GM18867 (cell line): ENCODE measurements at regions not wholly inside any gene's neighbourhood (a gene's known extent, or its start where the extent isn't known, plus 50 kb on each side); places are given as distances from the start of the nearest gene placed in this dataset.

ENCODE experiments used
- ATAC-seq: cut with Tn5 transposase; IDR thresholded peaks from one replicate; pipeline ENCODE4 v1.9.1; 2021; ENCODE audit warnings: mild to moderate bottlenecking, moderate library complexity; ENCODE audit not compliant: unreplicated experiment

DNA sequence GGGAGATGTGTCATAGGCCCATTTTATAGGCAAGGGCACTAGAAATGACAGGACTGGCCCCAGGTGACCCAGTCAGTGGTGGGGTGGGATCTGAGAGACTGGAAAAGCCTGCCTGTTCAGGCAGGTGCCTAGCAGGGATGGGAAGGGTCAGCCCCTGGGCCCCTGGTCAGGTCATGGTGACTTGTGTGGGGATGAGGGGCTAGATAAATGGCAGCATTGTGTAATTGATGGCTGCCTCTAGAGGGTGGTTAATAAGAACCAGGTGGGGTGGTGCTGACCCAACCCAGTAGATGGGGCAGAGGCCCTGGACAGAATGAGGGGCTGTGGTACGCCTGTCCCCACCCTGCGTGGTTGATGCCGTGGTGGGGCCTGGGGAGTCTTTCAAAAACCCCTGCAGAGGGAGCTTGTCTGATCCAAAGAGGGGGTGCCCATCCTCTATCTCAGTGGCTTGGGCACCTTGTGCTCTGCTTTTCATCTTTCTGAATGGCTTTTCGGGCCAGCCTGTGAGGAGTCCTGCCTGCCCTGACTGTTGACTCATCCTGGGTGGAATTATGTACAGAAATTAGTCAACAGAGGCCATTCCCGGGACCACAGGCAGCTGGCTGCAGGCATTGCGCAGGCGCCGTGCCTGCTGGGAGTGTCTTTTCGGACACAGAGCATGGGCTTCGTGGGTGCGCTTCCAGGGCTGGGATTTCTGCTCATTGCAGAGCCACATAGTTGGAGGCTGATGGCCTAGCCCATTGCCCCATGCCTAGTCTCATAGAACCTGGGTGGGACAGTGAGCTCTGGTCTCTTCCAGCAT is 93.6 kb upstream of the PITX1 start:
- ATAC-seq = no peak

DNA sequence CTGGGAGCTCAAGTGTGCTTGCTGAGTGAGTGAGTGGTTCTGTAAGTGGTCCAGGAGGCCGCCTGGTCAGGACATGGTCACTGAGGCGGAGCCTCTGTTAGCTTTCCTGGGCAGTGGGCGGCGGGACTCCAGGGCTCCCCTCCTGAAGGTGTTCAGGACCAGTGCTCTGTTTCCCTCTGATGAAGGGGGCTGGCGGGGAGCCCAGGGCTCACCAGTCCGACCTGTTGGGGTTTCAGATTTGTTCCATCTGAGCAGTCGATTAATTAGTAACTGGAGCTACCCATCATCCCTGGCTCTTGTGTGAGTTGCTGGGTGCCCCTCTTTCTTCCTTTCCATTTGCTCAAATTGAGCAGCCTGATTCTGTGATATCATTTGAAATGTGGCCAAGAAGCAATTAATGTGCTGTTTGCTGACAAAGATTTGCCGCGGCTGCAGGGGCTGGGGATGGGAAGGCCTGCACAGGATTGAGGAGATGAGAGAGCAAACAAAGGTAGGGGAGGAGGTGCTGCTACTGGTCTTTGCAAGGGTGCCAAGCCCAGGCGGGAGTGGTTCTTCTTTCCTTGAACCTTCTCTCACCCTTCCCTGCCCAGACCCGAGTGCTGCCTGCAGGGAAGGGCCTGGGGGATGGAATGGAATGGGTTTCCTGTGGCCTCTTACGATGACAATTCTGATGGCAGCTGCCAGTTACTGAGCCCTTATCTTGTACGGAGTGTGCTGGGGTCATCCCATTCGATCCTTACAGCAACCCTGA is 92.8 kb upstream of the PITX1 start:
- no peak for ATAC-seq

DNA sequence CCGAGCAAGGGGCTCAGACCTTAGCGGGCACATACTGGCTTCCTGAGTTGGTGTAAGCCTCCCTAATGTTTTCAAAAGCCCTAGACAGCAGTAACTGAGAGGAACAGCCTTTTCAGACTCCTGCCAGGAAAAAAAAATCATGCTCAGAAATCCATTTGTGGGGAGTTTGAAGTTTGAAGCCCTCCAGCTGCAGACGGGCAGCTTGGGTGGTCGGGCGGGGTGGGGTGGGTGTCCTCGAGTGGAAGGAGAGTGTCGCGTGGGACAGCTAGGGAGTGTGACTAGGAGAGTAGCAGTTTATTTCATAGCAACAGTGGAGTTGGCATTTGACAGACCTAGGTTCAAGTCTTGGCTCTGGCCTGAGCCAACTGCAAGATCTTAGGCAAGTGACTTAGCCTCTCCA is 90.7 kb upstream of the PITX1 start:
- ATAC-seq = no peak

- no peak for ATAC-seq
Observed at GRCh38 chr5:135124128-135124527, 90.1 kb upstream of the PITX1 start.

DNA sequence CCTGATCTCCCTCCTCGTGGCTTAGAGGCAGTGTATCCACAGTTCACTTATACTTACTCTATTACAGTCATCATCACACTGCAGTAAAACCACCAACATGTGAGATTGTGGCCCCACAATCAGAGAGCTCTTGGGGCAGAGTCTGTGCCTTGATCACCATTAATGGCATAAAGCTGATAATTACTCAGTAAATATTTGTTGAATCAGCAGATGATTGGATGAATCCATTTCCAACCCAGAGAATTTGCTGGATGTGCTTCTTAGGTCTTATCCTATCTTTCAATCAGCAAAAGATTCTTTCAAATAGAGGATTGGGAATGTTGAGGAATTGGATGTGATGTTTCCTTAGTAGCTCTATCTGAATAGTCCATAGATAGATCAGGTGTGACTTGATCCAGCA is 88.8 kb upstream of the PITX1 start:
- no peak for ATAC-seq

DNA sequence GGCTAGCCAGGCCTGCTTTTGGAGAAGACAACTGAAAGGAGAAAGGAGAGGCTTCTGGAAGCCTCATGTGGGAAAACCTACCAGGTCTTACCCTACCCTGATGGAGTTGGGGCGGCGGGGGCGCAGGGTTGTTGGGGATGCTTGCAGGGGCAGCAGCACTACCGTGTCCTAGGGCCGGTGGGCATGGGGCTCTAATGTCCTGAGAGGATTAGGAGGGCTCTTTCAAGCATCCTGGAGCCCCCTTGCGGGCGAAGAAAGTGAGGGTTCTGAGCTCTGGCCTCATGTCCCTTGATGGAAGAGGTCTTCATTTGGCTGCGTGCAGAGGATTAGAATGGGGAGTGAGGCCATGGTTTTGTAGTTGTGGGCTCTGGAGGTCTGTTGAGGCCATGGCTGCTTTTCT is 86.9 kb upstream of the PITX1 start:
- no peak for ATAC-seq

GRCh38 chr5:135119481-135119880 is 85.5 kb upstream of the PITX1 start:
- no peak for ATAC-seq

- no peak for ATAC-seq
Observed at GRCh38 chr5:135117590-135117989, 83.6 kb upstream of the PITX1 start.

- ATAC-seq = no peak
Observed at GRCh38 chr5:135116160-135116561, 82.1 kb upstream of the PITX1 start.

DNA sequence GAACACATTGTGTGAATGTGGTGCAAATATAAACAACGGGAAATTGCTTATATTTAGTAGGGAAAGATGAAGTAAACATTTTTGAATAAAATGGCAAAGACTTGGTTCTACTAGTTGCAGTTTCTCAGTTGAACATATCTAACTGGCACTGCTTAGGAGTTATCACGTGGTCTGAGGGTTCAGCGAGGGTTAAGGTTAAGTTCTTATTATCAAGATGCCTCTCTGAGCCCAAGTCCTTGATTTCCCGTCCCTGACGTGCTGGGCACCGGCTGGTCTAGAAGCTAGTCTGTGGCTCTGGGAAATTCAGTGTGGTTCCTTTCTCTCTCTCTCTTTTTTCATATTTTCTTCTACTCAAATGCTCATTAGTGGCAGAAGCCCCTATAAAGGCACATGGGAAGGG is 81.6 kb upstream of the PITX1 start:
- ATAC-seq = no peak

DNA sequence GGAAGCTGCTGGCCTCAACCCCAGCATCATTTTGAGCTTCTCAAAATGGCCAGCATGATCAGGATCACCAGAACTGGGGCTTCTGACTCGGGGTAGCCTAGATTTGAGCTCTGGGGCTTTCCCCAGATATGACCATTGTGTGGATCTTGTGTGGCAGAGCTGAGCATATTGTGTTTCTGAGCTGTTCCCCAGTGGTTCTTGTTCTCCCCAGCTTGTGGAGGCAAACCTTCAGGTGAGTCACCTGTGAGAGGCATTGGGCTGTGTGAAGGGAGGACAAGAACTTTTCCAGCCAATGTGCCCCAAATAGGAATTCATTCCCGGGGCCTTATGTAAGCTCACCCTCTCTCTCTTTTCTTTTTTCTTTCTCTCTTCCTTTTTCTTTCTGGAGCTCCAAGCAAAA is 80.7 kb upstream of the PITX1 start:
- ATAC-seq = no peak

GRCh38 chr5:135112008-135112725 is 78.1 kb upstream of the PITX1 start:
- ATAC-seq = no peak

DNA sequence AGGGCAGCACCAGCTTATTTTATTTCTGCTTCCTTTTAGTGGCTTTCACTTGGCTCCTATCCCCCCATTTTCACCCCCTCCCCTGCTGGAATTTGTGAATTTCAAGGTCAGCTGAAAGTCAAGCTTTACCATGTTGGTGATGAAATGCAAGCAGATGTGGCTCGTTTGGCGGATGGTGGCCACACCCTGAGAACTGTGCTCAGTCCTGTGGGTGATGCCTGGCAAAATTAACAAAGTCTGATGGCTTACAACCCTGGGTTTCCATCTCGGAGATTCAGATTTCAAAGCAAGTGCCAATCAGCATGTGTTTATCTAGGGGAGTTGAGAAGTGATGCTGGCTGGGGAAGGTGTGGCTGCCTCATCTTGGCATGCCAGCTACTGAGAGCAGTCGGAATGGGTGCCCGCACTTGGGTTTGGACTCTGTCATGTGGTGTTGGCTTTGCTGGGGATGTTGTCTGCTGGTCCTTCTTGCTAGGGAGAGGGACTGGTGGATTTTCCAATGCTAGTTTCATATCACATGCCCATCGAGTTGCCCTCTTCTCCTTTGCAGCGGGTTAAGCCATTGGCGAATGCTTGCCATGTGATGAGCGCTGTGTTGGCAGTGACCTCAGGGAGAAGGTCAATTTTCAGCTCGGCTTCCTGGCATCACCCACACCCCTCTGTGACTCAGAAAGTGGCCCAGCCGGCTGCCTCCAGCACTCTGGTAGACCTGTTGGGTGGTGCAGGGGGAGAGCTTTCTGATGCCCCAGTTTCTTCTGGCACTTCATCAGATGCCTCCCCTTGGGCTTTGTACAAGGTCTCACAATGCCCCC is 77.0 kb upstream of the PITX1 start:
- no peak for ATAC-seq

DNA sequence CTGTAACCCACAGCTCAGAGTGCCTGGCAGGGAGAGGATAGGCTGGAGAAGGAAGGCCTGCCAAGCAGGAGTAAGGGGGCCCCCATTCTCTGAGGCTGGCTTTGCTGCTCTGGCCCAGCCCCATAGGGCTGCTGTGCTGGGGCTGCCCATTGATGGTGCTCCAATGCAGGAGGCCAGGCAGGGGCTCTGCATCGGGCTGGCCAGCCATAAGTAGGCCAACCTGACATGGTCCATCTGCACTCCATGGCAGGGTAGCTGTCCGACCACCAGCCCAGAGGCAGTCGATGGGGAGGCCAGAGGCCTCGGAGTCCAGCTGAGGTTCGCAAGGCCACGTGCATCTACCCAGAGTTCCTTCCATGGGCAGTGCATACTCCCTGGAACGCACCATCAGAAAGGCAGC is 75.0 kb upstream of the PITX1 start:
- no peak for ATAC-seq

- ATAC-seq = no peak
Observed at GRCh38 chr5:135108569-135108968, 74.5 kb upstream of the PITX1 start.

GRCh38 chr5:135107986-135108385 is 74.0 kb upstream of the PITX1 start:
- ATAC-seq = no peak

- no peak for ATAC-seq
Observed at GRCh38 chr5:135106610-135107471, 72.8 kb upstream of the PITX1 start.

GRCh38 chr5:135106136-135106535 is 72.1 kb upstream of the PITX1 start:
- ATAC-seq = no peak

DNA sequence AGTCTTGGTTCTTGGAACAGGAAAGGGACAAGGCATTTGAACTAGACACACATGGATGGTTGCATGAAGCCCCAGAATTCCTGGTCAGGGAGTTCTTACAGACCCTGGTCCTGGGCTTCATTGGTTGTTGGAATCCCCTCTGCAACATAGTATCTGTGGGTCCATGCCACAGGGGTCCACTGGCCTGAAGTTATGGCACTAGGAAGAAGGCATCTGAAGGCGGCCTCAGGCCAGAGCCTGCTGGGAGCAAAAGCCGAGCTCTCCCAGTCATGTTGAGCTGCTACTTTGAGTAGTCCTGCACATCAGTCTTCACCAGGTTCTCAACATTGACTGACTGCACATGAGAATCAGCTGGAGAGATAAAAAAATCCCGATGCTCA is 71.1 kb upstream of the PITX1 start:
- no peak for ATAC-seq

GRCh38 chr5:135103575-135103853 is 69.5 kb upstream of the PITX1 start:
- no peak for ATAC-seq
